NOMO-1 treated with DMSO at 0.1 percent for 48 hours (cell line): ENCODE measurements at regions not wholly inside any gene's neighbourhood (a gene's known extent, or its start where the extent isn't known, plus 50 kb on each side); places are given as distances from the start of the nearest gene placed in this dataset.

ENCODE experiments used
- DNase-seq: peaks from one replicate; lab custom pipeline; 2025; ENCODE audit not compliant: unreplicated experiment; lab: John Stamatoyannopoulos, UW

DNA sequence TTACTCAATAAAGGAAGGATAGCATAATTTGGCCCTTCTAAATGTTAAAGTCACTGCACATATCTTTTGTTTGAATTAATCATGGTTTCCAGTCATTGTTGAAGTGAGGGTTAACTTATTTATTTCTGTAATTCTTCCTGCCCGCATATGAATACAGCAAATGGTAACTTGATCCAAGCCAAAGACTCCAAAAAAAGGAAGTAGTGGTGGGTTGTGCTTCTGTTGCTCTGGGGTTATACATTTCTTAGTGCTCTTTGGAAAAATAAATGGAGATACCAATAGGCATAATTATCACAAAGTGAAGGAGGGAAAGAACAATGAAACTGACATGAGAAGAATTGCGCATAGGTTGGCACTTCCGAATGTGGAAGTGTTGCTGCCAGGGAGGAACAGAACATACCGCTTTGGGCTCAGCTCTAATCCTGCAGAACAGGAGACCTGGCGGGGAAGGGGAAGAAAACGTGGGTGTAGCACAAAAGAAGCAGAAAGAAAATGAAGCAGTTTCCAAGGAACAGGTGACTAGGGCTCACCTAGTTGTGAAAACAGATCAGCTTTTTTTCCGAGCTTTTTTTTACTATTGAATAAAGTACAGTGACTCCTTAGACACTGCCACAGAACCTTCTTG lies 69.7 kb upstream of the TAF11L2 start:
- peak; percentile 64 for DNase-seq

DNA sequence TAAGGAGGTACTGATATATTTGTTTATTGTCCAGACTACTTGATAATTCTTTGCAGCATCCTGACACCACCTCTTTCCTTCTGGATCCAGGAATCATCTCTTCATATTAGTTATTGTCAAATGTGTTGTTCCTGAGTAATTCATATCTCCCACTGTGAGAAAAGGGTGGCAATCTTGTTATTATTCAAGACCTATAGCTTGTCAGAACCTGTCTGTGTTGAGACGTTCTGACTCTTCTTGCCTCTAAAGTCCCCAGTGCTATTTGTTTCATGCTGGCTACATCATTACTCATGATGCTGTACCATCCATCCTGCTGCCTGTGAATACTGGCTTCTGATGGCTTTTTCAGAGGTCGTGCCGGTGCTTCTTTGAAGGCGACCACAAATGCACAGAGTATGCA lies 68.7 kb upstream of the TAF11L2 start:
- DNase-seq, result no peak

DNA sequence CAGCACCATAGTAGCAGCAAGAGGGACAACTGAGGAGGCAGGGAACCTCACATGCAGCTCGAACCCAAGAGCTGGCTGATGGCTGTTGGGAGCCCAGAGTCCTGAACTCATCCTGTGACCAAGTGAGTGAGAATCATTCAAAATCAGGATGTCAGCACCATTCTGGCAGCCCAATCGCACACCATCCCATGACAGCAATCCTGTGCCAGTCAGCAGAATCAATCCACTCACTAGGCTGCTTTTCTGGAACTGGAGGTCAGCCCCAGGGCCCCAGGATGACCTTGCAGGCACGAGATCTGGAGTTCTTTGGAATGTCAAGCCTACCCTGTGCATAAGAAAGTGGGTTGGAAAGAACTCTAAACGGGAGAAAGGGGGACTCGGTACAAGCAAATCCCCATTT lies 67.8 kb upstream of the TAF11L2 start:
- DNase-seq, result no peak

DNA sequence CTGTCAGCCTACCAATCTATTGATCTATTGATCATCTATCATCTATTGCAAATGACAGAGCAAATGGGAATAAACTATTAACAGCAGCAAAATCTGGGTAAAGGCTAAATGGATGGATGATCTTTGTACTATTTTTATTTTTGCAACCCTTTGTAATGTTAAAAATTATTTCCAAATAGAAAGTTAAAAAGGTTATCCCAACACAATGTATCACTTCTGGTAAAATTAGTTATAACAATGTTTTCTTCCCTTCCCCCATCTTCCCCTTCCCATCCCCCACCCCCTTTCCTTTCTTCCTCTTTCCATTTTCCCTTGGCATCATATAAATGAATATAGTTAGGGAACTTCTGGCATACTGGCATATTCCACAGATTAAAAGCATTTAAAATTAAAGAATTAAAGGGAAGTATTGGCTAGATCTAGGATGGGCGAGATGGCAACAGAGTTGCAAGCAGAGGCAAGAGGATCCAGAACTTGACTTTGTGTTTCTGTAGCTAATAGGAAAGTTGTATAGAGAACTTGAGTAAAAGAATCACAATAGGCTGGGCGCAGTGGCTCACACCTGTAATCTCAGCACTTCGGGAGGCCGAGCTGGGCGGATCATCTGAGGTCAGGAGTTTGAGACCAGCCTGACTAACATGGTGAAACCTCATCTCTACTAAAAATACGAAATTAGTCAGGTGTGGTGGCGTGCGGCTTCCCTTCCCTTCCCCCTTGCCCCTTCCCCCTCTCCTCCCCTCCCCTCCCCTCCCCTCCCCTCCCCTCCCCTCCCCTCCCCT lies 66.6 kb upstream of the TAF11L2 start:
- no peak for DNase-seq

DNA sequence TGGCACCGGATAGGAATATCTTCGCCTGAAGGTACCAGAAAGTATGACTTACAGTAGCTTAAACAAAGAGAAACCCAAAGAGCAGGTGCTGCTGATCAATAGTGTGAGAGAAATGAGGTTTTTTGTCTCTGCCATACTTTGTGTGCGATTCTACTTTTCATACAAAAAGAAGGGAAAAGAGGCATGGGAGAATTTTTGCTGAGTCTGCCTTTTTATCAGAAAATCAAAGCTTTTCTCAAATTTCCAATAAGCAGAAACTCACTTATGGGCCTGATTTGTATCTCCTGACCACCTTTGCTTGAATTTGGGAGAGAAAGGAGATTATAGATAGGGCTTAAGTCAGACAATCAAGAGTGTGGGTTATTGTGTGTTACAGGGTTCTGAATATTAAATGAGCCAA lies 65.5 kb upstream of the TAF11L2 start:
- no peak for DNase-seq

DNA sequence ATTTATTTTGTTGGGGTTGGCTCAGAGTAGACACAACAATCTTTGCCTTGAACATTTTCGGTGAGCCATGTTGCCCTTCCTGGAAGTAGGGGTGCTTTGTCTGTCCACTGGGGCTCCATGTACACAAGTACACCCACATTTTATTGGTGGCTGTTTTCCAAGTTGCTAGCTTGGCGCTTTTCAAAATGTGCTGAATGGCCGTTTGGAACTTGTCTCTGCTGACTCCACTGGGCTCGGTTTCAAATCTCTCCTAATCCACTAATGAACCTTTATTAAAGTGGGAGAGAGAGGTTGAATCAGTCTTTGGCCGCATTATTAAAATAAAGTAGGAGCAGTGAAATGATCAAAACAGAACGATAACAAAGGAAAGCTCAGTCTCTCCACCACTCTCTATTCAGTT lies 64.6 kb upstream of the TAF11L2 start:
- no peak for DNase-seq

DNA sequence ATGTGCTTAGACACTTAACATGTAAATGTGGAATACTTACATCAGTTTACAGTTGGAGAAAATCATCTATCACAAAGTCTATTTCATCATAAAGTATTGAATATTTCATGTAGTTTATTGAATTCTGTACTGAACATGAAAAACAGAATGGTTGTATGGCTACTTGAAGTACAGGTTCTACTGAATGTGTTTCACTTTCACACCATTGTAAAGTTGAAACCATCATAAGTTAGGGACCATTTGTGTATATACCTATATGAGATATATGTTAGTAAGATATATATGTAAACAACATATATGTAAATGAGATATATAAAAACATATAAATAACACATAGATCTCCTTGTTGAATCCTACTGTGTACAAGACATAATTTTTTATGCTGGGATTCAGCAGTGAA lies 63.0 kb upstream of the TAF11L2 start:
- no peak for DNase-seq

DNA sequence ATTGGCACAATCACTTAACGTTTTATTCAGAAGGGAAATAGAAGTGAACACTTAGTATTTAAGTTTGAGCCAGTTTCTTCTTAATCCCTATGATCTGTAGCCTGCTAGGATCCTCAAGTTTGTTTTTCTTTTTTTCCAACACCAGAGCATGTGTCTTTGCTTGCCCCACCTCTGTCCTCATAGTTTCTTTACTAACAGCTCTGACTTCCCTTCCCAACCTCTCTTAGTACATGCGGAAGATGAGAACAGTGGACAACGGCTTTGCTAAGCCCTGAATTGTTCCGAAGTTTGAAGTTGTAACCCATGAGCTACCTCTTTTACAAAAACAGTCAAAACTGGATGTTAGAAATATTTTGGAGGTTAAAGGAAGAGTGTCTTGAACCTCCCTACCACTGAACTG lies 61.7 kb upstream of the TAF11L2 start:
- peak; percentile 98 for DNase-seq

DNA sequence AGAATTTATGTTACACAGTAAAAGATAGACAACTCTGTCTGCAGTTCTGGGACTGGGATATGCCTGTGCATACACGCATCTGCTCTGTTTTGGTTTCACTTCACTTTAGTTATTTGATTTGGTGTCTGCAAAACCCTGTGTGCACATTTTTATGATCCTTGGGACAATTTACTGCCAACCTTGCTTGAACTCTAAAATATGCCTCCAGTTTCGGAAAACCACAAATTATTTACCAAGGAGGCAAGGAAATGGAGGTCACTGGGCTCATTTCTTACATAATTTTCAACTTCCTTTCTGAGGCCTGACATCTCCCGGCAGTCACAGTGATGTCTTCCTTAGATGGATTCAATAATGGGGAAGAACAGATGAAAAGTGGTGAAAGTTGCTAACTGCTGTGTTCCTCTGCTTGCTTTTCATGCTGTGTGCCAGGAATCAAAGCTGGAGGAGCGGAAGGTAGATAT lies 61.2 kb upstream of the TAF11L2 start:
- peak; percentile 100 for DNase-seq

DNA sequence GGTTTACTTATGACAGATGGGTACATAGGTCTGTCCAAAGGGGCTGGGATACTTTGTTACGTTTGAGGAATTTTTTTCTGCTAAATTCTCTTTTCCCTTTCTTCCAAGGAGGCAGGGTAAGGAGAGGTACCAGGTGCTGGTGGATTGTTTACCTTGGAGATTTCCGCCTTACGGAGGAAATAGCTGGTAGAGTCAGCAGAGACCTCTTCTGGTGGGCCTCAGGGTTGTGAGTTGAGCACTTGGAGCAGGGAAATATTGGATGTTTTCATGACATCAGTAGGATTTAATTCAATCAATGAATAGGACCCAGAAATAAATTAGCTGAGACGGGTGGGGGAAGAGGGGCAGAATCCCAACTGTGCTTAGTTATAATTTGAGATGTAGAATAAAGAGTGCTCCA lies 60.0 kb upstream of the TAF11L2 start:
- DNase-seq, result no peak

DNA sequence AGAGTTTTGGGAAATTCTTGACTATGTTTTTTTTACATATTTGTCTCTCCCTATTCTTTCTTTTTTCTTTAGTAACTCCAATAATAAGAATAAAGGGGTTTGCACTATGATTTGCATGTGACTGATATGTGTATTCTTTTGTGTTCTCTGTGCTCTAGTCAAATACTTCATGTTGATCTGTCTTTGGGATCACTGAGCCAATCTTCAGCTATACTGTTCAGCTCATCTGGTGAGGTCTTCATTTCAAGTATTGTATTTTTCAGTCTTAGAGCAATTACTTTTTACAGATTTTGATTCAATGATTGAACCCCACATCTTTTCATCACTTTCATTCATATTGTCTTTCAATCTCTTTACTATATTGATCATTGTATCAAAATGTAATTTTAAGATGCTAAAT lies 58.1 kb upstream of the TAF11L2 start:
- DNase-seq, result no peak

DNA sequence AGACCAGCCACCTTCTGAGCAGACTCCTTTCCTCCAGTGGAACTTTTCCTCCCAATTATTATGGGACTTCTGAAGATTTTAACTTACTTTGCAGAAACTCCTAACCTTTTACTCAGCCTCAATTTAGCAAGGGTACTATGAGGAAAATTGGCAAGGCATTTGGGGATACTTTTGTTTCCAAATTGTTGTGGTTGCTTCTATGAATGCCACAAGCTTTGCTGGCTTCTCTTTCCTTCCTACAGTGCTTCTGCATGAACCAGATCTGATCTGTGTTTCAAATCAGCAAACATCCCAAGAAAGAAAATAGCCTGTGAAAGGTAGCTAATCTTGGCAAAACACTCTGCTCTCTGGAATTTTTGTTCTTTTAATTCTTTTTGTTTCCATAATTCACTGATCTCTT lies 57.3 kb upstream of the TAF11L2 start:
- no peak for DNase-seq

DNA sequence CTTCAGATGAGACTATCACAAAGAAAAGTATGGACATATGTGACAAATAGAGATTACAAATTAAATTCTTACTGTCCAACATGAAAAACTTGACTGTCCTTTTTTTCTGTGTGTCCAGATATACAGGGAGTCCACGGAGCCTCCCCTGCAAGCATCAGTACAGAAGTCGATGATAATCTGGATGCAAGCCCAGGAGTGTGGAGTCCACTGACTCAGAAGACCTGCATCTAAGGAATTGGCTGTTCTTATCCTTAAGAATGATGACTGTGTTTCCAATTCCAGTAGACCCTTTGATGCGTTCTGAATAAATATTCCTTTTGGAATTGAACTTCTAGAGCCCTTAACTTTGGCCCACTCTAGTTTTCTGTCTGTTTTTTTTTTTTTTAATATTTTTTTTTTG lies 56.7 kb upstream of the TAF11L2 start:
- no peak for DNase-seq

DNA sequence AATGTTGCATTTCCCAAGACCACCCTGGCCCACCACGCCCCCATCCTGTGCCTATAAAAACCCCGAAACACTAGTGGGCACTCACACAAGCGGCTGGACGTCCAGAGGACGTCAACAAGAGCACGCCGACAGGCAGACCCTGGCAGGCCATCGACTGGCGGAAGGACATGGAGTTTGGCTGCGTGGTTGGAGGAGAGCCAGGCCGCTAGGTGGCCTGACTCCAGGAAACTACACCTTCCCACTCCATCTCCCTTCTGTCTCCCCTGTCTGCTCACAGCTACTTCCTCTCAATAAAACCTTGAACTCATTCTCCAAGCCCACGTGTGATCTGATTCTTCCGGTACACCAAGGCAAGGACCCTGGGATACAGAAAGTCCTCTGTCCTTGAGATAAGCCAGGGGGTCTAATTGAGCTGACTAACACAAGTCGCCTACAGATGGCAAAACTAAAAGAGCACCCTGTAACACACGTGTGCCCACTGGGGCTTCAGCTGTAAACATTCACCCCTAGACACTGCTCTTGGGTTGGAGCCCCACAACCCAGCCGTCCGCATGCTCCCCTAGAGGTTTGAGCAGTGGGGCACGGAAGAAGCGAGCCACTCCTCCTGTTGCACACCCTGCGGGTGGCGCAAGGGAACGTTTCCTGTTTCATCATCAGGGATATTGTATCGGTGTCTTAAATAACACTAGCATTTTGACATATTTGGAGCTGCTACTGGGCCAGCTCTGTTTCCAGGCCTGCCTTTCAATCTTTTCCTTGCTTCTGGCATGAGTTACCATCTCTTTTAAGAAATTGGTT lies 54.5 kb upstream of the TAF11L2 start:
- DNase-seq, result peak; percentile 97

DNA sequence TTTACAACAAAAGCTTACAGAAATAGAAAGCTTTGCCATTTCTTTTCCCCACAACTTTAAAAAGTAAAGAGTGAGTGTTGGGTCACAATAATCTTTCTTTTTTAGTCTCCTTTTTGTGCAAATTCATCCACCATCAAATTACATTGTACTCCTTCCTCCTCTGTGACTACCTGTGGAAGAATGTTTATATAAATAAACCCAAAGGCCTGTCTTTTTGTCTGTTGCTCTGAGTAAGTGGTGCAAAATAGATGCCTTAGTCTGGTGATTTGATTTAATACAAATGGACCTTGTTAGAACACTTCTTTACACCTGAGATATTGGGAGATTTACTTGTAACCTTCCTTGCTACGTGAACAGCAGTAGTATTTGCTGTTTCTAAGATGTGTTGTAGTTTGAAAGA lies 53.5 kb upstream of the TAF11L2 start:
- no peak for DNase-seq

DNA sequence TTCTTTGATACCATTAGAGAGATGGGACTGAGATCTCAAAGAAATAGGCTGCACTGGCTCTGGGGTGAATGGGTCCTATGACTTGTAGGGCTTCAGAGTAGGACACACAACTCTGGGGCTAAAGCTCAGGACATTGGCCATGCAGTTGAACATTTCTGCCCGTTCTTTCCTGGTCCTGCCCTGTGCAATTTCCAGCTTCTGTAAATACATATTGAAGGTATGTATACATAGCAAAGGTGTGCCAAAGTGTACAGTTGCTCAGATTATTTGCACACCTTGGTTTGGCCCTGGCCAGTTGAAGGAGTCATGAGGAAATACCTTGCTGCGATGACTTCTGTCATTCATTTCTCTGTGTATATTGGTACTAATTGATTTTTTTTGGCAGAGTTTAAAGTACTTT lies 52.8 kb upstream of the TAF11L2 start:
- no peak for DNase-seq
